CD4-positive, alpha-beta T cell treated with Interleukin-12 subunit alpha and Interleukin-12 subunit beta, for 1 hour (primary cell): ENCODE measurements at regions not wholly inside any gene's neighbourhood (a gene's known extent, or its start where the extent isn't known, plus 50 kb on each side); places are given as distances from the start of the nearest gene placed in this dataset.

Source experiments
- DNase-seq: peaks from one replicate; pipeline ENCODE4 v3.0.0-alpha.2; 2020

DNA sequence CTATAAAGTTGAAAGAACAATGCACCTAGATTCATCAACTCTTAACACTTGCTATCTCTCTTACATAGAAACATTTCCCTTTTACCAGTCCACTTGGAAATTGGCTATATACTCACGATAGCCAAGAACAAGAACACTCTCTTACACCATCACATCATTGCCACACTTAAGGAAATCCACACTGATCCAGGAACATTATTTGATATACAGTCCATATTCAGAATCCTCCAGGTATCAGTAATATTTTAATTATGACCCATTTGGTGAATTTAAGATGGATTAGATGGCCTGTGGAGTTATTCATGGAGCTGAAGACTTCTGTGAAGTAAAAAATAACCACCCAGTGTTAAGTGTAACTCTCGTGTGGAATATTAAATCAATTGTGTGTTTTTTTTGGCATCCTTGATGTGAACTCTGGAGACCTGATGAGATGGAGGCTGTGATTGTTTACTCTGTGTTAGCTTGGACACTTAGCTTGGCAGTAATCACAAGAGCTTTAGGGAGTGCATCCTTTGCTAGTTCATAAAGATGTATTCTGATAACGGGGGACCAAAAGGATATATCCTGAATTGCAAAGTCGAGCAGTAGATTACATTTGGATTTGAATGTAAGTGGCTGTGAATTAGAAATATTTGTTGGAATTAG is 52.0 kb upstream of the ABL1 start:
- no peak for DNase-seq

DNA sequence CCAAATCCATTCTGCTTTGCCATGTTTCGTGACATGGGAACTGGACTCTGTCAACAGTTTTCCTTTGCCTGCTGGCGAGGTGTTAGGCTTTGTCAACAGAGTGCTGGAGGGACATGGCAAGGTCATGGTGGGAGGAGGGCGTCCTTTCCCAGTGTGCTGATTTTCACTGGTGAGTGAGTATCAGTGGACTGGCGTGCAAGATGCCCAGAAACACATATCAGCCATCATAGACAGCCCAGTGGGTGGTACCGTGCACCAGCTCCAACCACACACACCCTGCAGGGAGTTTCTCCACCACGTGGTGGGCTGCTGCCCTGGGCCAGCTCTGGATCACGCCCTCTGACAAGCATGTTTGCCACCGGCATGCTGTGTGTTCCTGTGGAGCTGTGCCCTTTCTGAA is 50.0 kb upstream of the ABL1 start:
- no peak for DNase-seq
